GM19328 (cell line): ENCODE measurements at regions not wholly inside any gene's neighbourhood (a gene's known extent, or its start where the extent isn't known, plus 50 kb on each side); places are given as distances from the start of the nearest gene placed in this dataset.

Source experiments
- ATAC-seq: cut with Tn5 transposase; IDR thresholded peaks from one replicate; pipeline ENCODE4 v1.9.1; 2021; ENCODE audit warnings: mild to moderate bottlenecking, moderate library complexity; ENCODE audit not compliant: unreplicated experiment

- ATAC-seq: no peak
Observed at GRCh38 chr9:95733741-95734666, 141.5 kb upstream of the ERCC6L2 start.

DNA sequence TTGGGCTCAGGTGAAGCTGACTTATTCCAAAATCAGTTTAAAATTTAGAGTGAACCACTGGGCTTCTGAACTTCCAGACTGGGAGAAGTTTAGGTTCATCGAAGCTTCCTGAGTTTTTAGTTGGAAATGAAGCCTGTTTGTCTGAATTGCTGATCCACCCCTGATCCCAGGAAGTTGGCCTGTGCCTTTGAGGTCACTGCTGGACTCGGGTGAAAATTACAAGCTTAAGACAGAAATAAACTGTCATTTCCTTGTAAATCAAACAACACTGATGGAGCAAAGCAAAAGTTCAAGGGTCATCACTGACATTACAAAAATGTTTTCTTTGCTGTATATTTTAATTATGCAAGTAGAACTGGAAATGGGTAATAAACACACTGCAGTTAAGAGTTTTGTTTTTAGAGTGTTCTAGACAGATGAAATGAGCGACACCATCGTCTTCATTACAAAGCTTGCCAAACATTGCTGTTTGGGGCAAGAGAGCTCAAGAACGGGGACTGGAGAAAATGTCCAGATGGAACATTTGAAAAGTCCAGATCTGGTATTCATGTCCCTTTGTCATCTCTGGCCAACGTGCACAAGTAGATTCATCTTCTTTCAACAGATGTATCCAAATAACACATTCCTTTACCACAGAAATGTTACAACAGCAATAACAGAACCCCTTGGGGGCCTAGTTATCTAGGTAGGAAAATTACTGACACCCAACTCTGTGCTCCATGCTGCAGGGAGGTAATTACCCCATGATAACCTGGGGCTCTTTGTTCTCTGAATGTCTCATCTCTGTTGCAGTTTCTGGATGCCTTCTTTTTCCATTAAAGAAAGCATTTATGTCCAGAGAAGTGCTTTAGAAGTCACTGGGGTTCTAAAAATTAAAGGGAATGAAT, 142.4 kb upstream of the ERCC6L2 start:
- no peak for ATAC-seq

GRCh38 chr9:95731876-95732275, 143.6 kb upstream of the ERCC6L2 start:
- ATAC-seq: no peak

DNA sequence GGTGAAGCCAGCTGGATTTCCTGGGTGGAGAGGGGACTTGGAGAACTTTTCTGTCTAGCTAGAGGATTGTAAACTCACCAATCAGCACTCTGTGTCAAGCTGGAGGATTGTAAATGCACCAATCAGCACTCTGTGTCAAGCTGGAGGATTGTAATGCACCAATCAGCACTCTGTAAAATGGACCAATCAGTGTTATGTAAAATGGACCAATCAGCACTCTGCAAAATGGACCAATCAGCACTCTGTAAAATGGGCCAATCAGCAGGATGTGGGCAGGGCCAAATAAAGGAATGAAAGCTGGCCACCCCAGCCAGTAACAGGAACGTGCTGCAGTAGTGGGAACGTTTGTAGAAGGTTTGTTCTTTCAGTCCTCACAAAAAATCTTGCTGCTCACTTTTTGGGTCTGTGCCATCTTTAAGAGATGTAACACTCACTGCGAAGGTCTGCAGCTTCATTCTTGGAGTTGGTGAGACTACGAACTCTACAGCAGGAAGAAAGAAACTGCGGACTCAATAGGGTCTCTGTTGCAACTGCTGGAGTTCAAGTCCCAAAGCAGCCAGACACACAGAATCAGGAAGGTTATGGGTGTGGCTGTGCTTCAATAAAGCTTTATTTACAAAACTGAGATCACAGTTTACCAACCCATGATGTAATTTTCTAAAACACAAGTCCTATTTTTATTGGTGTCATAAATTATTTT, 145.7 kb upstream of the ERCC6L2 start:
- ATAC-seq: no peak

DNA sequence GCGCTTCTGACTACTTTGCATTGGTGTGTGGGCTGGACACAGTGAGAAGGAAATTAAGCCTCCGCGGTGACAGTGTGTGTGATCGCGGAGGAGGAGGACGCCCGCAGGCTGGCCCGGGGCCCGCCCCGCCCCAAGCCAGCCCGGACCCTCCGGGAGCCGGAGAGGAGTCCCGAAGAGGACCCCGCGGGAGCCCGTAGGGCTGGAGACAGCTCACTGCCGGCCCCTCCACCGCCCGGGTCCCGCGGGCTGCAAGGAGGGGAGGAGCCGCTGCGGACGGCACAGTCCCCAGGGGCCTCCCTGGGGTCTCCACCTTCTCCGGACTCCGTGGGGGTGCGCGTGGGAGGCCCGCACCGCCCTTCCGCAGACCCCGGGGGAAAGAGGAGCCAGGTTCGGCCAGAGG, 146.4 kb upstream of the ERCC6L2 start:
- ATAC-seq: no peak

DNA sequence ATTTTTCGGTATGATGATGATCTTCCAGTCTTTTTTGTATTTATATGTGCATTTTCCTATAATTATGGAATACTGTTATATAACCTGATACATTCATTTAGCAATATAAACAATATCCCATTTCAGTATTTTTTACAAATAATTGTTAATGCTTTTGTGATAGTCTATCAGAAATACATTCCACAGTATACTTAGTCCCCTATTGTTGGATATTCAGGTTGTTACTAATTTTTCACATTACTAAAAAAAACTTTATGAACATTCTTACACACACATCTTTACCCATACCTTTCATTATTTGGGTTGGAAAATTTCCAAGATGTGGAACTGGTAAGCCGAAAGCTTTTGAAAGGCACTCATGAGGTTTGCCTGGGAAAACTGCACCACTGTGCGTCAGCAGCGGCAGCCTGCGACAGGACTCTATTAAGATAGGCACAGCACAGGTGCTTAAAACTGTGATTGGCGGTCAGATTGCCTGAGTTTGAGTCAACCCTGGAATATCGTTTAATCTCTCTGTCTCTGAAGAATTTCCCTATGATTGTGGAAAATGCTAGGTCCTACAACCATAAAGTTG, 147.5 kb upstream of the ERCC6L2 start:
- ATAC-seq: no peak

GRCh38 chr9:95726756-95727155, 148.7 kb upstream of the ERCC6L2 start:
- no peak for ATAC-seq

DNA sequence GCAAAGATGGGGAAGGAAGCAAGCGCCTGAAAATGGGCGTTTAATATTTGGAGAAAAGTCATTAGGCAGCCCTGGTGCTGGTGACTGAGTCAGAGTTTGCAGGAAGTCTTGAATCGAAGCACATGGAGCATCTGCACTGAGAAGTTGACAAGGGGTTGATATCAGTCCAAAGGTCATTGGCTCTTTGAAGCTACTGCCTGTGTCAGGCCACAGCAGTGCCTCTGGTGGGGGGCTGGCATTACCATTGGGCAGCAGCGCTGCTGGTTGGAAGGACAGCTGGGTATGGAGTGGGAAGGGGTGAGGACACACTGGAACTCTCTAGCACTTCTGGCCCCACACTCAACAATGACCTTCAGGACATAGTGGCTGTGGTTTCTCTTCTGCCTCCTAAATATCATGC, 150.4 kb upstream of the ERCC6L2 start:
- peak; percentile 10 for ATAC-seq

DNA sequence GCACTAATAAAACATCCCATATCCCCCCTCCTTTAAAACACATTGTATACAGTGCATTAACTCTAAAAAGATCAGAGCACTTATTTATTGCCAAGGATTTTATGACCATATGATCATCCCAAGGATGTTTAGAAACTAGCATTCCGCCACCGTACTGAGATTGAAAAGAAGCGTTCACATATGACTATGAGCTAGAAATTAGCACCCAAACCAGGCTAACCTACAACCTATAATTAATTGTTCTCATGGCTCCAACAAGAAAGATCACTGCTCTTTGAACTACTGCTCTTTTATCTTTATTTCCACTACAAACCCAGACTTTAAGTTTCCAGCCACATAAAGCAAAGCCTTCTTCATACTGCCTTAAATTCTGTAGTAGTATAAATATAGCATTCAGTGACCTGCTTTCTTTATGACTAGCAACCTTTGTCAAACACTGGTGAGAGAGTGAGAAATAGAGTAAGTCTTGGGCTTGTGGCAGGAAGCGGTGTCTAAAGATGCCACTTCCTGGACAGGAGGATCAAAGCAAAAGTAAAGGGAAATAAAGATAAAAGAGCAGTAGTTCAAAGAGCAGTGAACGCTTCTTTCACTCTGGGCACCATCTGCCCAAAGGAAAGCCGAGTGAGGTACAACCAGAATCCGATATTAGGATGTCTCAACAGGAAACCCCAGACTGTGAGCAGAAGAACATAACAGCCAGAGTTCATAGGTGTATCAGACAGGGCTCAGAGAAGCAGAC, 151.1 kb upstream of the ERCC6L2 start:
- ATAC-seq: peak; percentile 84

GRCh38 chr9:95722141-95722540, 153.3 kb upstream of the ERCC6L2 start:
- ATAC-seq: no peak

- no peak for ATAC-seq
Observed at GRCh38 chr9:95721061-95721531, 154.4 kb upstream of the ERCC6L2 start.

GRCh38 chr9:95720496-95720895, 155.0 kb upstream of the ERCC6L2 start:
- ATAC-seq: no peak

DNA sequence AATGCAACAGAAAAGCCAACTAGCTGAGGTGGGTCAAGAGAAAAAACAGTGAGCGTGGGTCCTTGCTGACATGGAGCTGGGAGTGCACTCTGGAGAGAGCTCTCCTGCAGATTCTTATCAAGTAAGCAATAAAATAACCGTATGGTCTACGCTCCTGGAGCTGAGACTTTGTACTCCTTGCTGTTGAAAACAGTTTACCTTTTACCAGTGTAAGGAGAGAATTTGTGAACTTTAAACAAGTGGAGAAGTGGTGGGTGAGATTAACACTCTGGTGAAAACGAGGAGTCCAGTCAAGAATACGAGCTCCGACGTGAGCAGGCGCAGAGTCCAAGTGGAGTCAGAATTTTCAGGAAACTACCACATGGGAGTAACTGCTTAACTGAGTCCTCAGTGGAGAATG, 156.1 kb upstream of the ERCC6L2 start:
- no peak for ATAC-seq

DNA sequence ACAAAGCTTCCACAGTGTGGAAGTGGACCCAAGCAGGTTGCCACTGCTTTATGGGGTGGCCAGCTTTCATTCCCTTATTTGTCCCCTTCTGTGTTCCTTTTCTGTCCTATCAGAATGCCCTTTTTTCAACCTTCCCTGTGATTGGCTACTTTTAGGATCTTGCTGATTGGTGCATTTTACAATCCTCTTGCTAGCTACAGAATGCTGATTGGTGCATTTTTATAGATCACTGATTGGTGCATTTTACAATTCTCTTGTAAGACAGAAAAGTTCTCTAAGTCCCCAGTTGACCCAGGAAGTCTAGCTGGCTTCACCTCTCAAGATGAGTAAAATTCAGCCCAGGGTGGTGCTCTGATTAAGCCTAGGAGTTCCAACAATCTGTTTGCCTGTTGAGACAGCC, 157.2 kb upstream of the ERCC6L2 start:
- no peak for ATAC-seq

- no peak for ATAC-seq
Observed at GRCh38 chr9:95715868-95716435, 159.5 kb upstream of the ERCC6L2 start.

DNA sequence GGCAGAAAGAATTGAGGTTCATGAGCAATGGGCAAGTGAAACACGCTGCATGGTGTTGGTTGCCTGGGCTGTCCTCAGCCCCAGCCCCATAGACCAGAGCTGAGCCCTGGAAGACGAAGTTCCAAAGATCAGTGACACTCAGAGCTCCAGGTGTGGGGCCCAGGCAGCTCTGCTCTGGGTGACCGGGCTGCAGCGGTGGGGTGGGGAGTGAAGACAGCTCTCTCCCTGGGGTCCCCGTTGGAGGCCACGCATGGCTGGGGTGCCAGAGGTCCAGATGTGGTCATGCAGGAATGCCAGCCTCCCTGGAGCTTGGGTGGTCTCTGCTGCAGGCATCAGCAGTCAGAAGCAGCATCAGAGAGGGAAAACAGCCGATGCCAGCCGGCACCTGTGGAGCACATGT, 165.0 kb upstream of the ERCC6L2 start:
- no peak for ATAC-seq

- ATAC-seq: no peak
Observed at GRCh38 chr9:95696701-95697100, 178.8 kb upstream of the ERCC6L2 start.

DNA sequence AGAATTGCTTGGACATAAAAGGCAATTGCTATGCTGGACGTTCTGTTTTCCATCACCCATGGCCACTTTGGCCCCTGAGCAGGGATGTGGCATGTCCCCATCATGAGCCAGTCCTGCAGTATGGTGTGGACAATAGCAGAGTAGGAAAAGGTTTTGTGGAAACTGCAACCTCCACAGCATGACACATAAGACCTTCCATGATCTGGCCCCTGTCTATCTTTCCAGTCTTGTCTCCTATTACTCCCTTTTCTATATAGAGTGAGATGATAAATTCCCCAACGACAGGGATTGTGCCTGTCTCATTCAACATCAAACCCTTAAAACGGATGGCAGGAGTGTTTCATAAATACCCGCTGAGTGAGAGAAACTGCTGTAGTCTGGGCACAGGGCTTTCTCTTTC, 174.7 kb upstream of the PTCH1 start:
- ATAC-seq: no peak

DNA sequence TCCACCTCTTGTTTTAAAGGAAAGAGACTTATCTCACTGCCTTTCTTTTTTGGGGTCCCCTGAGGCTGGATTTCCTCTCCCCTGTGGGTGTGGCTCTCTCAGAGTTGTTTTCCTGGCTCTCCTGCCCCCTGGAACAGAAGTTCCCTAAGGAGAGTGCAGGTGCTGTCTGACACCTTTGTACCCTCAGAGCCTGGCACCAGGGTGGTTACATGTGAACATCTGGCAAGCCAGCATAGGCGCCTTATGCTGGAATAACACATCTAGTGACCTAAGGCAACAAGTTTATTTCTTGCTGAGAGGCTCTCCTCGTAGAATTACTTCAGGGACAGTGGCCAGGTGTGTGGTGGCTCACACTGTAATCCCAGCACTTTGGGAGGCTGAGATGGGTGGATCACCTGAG, 172.9 kb upstream of the PTCH1 start:
- ATAC-seq: no peak

DNA sequence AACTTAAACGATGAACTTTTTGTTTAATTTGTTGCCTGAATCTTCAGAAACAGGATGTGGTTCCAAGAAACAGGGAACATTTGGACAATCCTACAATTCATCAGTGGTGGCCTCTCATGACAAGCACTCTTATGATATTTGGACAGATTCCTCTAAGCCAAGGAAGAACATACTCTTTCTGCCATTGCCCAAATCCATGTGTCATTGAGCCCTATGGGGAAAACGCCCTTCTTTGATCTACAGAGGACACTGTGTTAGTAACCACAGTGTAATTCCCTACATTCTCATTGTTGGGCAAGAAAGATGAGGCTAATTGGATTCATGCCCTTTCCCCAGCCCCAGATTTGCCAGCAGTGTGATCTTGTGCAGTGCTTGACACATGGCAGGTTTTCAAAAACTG, 167.7 kb upstream of the PTCH1 start:
- no peak for ATAC-seq
